ENCODE measurements at regions not wholly inside any gene's neighbourhood (a gene's known extent, or its start where the extent isn't known, plus 50 kb on each side); places are given as distances from the start of the nearest gene placed in this dataset.

- TF ChIP-seq CEBPB (IDR thresholded peaks at IDR 0.05; ENCODE audit: low read depth, low read length) (no peak), SMC3 (IDR thresholded peaks at IDR 0.05; ENCODE audit: low read depth, low read length) (no peak), USF2 (IDR thresholded peaks at IDR 0.05; ENCODE audit: low read depth, low read length) (no peak), CTCF (conservative IDR thresholded peaks at IDR 0.05; ENCODE audit: low read depth, low read length) (no peak), RAD21 (IDR thresholded peaks at IDR 0.05; ENCODE audit: low read length) (no peak), POLR2A (IDR thresholded peaks at IDR 0.05; ENCODE audit: low read depth, low read length) (no peak), MXI1 (IDR thresholded peaks at IDR 0.05; ENCODE audit: borderline replicate concordance, low read depth, low read length) (no peak), ELK1 (IDR thresholded peaks at IDR 0.05; ENCODE audit: borderline replicate concordance, low read depth, low read length) (no peak), MAZ (IDR thresholded peaks at IDR 0.05; ENCODE audit: borderline replicate concordance, low read depth, low read length) (no peak), RFX5 (IDR thresholded peaks at IDR 0.05; ENCODE audit: low read depth, low read length) (no peak), FOS (IDR thresholded peaks at IDR 0.05; ENCODE audit: low read depth, low read length) (0 out of 2 replicates have a peak, but pooled peaks have one; percentile 9), BHLHE40 (IDR thresholded peaks at IDR 0.05; ENCODE audit: low read depth, low read length) (no peak)
Measured at GRCh38 chr7:15977663-15978062, 291.2 kb upstream of the MEOX2 start.
